ENCODE measurements at regions not wholly inside any gene's neighbourhood (a gene's known extent, or its start where the extent isn't known, plus 50 kb on each side); places are given as distances from the start of the nearest gene placed in this dataset.

- DNase-seq (ENCODE audit: low spot score), result peak; percentile 20
Measured at GRCh38 chr6:127641905-127642304, 64.9 kb downstream of the C6orf58 start.

All from HuH-7.5 (cell line).